ENCODE measurements at regions not wholly inside any gene's neighbourhood (a gene's known extent, or its start where the extent isn't known, plus 50 kb on each side); places are given as distances from the start of the nearest gene placed in this dataset.
"Not testable (repeated sequence)": the region's sequence is repeated elsewhere in the genome, so short reads cannot be mapped to it uniquely, and the experiment has no call there.

GRCh38 chrX:56343219-56343618 lies 111.1 kb downstream of the KLF8 start:
- H3K27ac ChIP-seq = no peak overlapping the region
- H3K4me1 ChIP-seq (ENCODE audit: insufficient read depth) = no peaks in the 10 kb centered on the region
- H3K36me3 ChIP-seq (replicated peaks; ENCODE audit: insufficient read depth, low read depth) = no peaks in the 10 kb centered on the region
- H3K4me2 ChIP-seq = no peak overlapping the region
- no peaks in the 10 kb centered on the region for H3K9me2 ChIP-seq (replicated peaks; ENCODE audit: insufficient read depth)
- no peaks in the 10 kb centered on the region for H3K79me2 ChIP-seq
- no peak overlapping the region for H2AFZ ChIP-seq
- H4K20me1 ChIP-seq (ENCODE audit: insufficient read depth, poor library complexity, severe bottlenecking) = no peaks in the 10 kb centered on the region
- no peak for TF ChIP-seq CTCF (IDR thresholded peaks at IDR 0.05; ENCODE audit: poor library complexity)
- TF ChIP-seq EZH2phosphoT487 (IDR thresholded peaks at IDR 0.05; ENCODE audit: low read depth, severe bottlenecking, unreplicated experiment) = no peak
- TF ChIP-seq EZH2 (IDR thresholded peaks at IDR 0.05; ENCODE audit: borderline replicate concordance) = no peak
- 60% methylated on average over 5 of the region's 5 CpGs for WGBS (ENCODE audit: low lambda C conversion rate, missing lambda C conversion rate)
- no peak overlapping the region for H3K4me3 ChIP-seq
- DNase-seq (ENCODE audit: low spot score) = no peak
- H3K27me3 ChIP-seq = no peaks in the 10 kb centered on the region
- H3K9me3 ChIP-seq (ENCODE audit: low read depth) = no peaks in the 10 kb centered on the region

GRCh38 chrX:56343664-56344063 lies 111.5 kb downstream of the KLF8 start:
- H3K27me3 ChIP-seq = no peaks in the 10 kb centered on the region

GRCh38 chrX:56358145-56358544 lies 126.0 kb downstream of the KLF8 start:
- not testable (repeated sequence) for H3K27me3 ChIP-seq; H3K9me2 ChIP-seq (replicated peaks; ENCODE audit: insufficient read depth); H3K4me3 ChIP-seq; H4K20me1 ChIP-seq (ENCODE audit: insufficient read depth, poor library complexity, severe bottlenecking); H3K4me2 ChIP-seq; DNase-seq (ENCODE audit: low spot score); H2AFZ ChIP-seq; H3K4me1 ChIP-seq (ENCODE audit: insufficient read depth); H3K79me2 ChIP-seq; H3K36me3 ChIP-seq (replicated peaks; ENCODE audit: insufficient read depth, low read depth); H3K9me3 ChIP-seq (ENCODE audit: low read depth); H3K27ac ChIP-seq
- 68% methylated on average over 4 of the region's 4 CpGs for WGBS (ENCODE audit: low lambda C conversion rate, missing lambda C conversion rate)

More at GRCh38 chrX:56343664-56344063, 111.5 kb downstream of the KLF8 start:
- no peaks in the 10 kb centered on the region for H3K4me1 ChIP-seq (ENCODE audit: insufficient read depth)
- H3K27ac ChIP-seq = no peak overlapping the region
- TF ChIP-seq CTCF (IDR thresholded peaks at IDR 0.05; ENCODE audit: poor library complexity) = no peak
- TF ChIP-seq EZH2phosphoT487 (IDR thresholded peaks at IDR 0.05; ENCODE audit: low read depth, severe bottlenecking, unreplicated experiment) = no peak
- no peak for TF ChIP-seq EZH2 (IDR thresholded peaks at IDR 0.05; ENCODE audit: borderline replicate concordance)
- no peaks in the 10 kb centered on the region for H4K20me1 ChIP-seq (ENCODE audit: insufficient read depth, poor library complexity, severe bottlenecking)
- H3K79me2 ChIP-seq = no peaks in the 10 kb centered on the region
- WGBS (ENCODE audit: low lambda C conversion rate, missing lambda C conversion rate) = 82% methylated on average over 5 of the region's 5 CpGs
- H2AFZ ChIP-seq = no peak overlapping the region
- H3K4me2 ChIP-seq = no peak overlapping the region
- no peak overlapping the region for H3K4me3 ChIP-seq
- H3K9me3 ChIP-seq (ENCODE audit: low read depth) = no peaks in the 10 kb centered on the region
- no peaks in the 10 kb centered on the region for H3K9me2 ChIP-seq (replicated peaks; ENCODE audit: insufficient read depth)
- no peak for DNase-seq (ENCODE audit: low spot score)
- H3K36me3 ChIP-seq (replicated peaks; ENCODE audit: insufficient read depth, low read depth) = no peaks in the 10 kb centered on the region

GRCh38 chrX:56365171-56365570 lies 133.0 kb downstream of the KLF8 start:
- H3K9me3 ChIP-seq (ENCODE audit: low read depth); H3K9me2 ChIP-seq (replicated peaks; ENCODE audit: insufficient read depth); H3K27ac ChIP-seq; H3K27me3 ChIP-seq; H3K36me3 ChIP-seq (replicated peaks; ENCODE audit: insufficient read depth, low read depth); H4K20me1 ChIP-seq (ENCODE audit: insufficient read depth, poor library complexity, severe bottlenecking); H3K4me2 ChIP-seq; H3K4me1 ChIP-seq (ENCODE audit: insufficient read depth); DNase-seq (ENCODE audit: low spot score); H2AFZ ChIP-seq; H3K79me2 ChIP-seq; H3K4me3 ChIP-seq: not testable (repeated sequence)
- 68% methylated on average over 2 of the region's 2 CpGs for WGBS (ENCODE audit: low lambda C conversion rate, missing lambda C conversion rate)

GRCh38 chrX:56366901-56367300 lies 134.7 kb downstream of the KLF8 start:
- Histone ChIP-seq H2AFZ (no peak overlapping the region), H3K27ac (peak overlapping the region; percentile 55), H3K9me2 (replicated peaks; ENCODE audit: insufficient read depth) (no peaks in the 10 kb centered on the region), H3K36me3 (replicated peaks; ENCODE audit: insufficient read depth, low read depth) (no peaks in the 10 kb centered on the region), H3K27me3 (no peaks in the 10 kb centered on the region), H3K79me2 (no peaks in the 10 kb centered on the region), H3K9me3 (ENCODE audit: low read depth) (no peaks in the 10 kb centered on the region), H3K4me3 (no peak overlapping the region), H3K4me1 (ENCODE audit: insufficient read depth) (no peaks in the 10 kb centered on the region), H4K20me1 (ENCODE audit: insufficient read depth, poor library complexity, severe bottlenecking) (no peaks in the 10 kb centered on the region), H3K4me2 (no peak overlapping the region)
- TF ChIP-seq CTCF (IDR thresholded peaks at IDR 0.05; ENCODE audit: poor library complexity) (no peak), EZH2 (IDR thresholded peaks at IDR 0.05; ENCODE audit: borderline replicate concordance) (no peak), EZH2phosphoT487 (IDR thresholded peaks at IDR 0.05; ENCODE audit: low read depth, severe bottlenecking, unreplicated experiment) (no peak)
- WGBS (ENCODE audit: low lambda C conversion rate, missing lambda C conversion rate) = 68% methylated on average over 9 of the region's 9 CpGs
- peak; percentile 23 for DNase-seq (ENCODE audit: low spot score)

Measured in hepatocyte (in vitro differentiated cells).